ENCODE measurements at regions not wholly inside any gene's neighbourhood (a gene's known extent, or its start where the extent isn't known, plus 50 kb on each side); places are given as distances from the start of the nearest gene placed in this dataset.

DNA sequence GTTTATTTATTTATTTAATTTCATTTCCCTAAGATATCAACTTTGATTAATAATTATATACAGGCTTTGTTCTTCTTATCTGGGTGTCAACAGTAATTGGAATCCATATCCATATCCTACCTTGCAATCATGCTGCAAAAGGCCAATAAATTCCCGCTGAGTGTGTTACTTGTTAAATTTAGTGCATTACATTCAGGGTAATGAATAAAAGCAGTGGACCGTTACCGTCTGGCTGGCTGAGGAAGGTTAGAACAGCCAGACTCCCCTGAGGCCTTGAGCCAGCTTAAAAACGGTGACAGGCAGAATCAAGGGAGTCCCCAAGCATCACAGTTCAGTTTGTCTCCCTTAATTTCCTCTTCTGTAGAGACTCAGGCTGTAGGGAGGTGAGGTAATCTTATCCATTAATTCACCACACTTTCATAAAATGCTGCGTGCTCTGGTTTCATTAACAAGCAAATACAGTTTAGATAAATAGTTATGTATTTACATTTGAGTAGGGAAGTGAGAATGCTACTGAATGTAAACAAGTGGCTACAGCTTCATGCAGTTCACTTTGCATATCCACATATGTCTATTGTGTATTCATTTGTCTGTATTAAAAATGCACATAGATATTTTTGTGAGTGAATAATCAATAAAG lies 888.2 kb upstream of the CXADR start:
- Histone ChIP-seq H3K4me3 (no peak overlapping the region), H3K9me3 (no peaks in the 10 kb centered on the region), H3K4me1 (ENCODE audit: low read depth) (no peaks in the 10 kb centered on the region), H3K36me3 (ENCODE audit: low read depth) (no peaks in the 10 kb centered on the region)
- intact Hi-C loops (cut with DNase I, micrococcal nuclease) = no loop called here
- DNase-seq = no peak
- TF ChIP-seq CTCF (IDR thresholded peaks at IDR 0.05) = no peak
- ATAC-seq = no peak

GRCh38 chr21:16625491-16625890 lies 887.4 kb upstream of the CXADR start:
- intact Hi-C loops (cut with DNase I, micrococcal nuclease) = no loop called here

DNA sequence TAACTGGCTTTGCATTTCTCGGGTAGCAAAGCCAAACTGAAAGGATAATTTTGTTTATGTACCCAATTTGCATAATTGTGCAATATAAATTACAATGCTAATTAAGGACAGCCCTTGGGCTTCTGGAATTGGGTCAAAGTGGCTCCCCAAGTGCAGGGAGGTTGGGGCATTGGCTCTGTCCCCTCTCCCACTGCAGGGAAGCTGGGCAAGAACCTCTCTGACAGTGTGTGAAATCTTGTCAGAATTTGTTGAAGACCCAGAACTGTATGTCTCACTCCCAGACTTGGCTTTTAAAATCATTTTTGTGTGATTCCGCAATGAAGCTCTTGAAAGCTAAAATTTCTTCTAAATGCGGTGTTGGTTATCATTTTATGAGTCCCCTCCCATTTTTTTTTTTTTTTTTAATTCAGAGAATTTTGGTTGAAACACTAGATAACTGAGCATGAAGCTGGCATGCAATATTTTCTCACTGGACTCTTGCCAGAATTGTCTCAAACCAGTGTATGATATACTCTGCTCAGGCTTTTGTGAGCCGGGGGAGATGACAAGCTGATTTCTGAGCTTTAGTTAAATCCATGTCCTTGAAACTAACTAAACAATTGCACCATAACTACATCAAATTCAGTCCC lies 878.9 kb upstream of the CXADR start:
- H3K4me3 ChIP-seq = no peak overlapping the region
- no peaks in the 10 kb centered on the region for H3K36me3 ChIP-seq (ENCODE audit: low read depth)
- TF ChIP-seq CTCF (IDR thresholded peaks at IDR 0.05) = no peak
- intact Hi-C loops (cut with DNase I, micrococcal nuclease) = no loop called here
- no peaks in the 10 kb centered on the region for H3K4me1 ChIP-seq (ENCODE audit: low read depth)
- no peak for DNase-seq
- no peak for ATAC-seq
- no peaks in the 10 kb centered on the region for H3K9me3 ChIP-seq

More at GRCh38 chr21:16625491-16625890, 887.4 kb upstream of the CXADR start:
- Histone ChIP-seq H3K9me3 (no peaks in the 10 kb centered on the region), H3K4me3 (no peak overlapping the region), H3K36me3 (ENCODE audit: low read depth) (no peaks in the 10 kb centered on the region), H3K4me1 (ENCODE audit: low read depth) (no peaks in the 10 kb centered on the region)
- DNase-seq (no peak), ATAC-seq (no peak)
- no peak for TF ChIP-seq CTCF (IDR thresholded peaks at IDR 0.05)

DNA sequence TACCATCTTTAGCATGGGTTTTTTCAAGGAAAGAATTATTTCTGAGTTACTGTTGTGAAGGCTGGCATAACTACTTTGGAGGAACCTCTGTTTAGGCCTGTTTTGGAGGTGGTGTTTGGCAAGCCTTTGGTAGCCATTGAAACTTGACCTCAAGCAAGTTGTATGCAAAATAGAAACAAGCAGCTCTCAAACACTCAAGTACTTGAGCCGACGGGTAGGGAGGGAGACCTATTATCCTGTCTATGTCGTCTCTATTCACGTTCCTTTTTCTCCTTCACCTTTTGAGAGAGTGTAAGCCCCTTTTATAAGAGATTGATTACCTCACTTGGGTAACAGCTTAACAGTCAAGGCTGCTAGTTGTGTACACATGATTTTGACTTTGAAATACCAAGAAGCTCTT lies 878.3 kb upstream of the CXADR start:
- no peak overlapping the region for H3K4me3 ChIP-seq
- no peak for ATAC-seq
- no peaks in the 10 kb centered on the region for H3K4me1 ChIP-seq (ENCODE audit: low read depth)
- no peak for TF ChIP-seq CTCF (IDR thresholded peaks at IDR 0.05)
- H3K9me3 ChIP-seq = no peaks in the 10 kb centered on the region
- no peaks in the 10 kb centered on the region for H3K36me3 ChIP-seq (ENCODE audit: low read depth)
- DNase-seq = no peak
- intact Hi-C loops (cut with DNase I, micrococcal nuclease) = no loop called here

DNA sequence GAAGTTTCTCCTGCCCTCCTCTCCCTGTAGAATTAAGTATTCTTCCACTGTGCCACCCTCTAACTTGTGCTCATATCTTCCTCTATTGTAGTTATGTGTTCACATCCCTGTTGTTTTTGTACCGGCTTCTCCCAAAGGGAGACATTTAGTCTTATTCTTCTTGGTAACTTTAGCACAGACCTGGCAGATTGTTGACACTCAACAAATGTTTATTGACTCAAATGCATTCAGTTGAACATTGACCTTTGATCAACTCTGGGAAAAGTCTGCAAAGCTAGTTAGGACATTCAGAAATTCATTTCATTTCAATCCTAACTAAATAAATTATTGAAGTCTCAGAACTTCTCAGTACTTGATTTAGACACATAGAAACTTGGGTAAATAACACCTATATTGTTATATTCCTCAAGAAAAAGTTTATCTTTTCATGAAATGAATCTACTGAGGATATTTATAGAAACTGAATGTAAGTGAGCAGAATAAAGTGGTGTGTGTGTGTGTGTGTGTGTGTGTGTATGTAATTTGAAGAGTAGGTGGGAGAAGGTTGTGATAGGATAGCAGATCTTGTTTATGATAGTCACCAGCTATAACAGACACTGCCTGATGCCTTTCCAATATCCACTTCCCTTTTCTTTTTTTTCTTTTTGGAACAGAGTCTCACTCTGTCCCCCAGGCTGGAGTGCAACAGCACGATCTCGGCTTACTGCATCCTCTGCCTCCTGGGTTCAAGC lies 872.4 kb upstream of the CXADR start:
- TF ChIP-seq CTCF (IDR thresholded peaks at IDR 0.05) = no peak
- Histone ChIP-seq H3K4me1 (ENCODE audit: low read depth) (no peaks in the 10 kb centered on the region), H3K4me3 (no peak overlapping the region), H3K9me3 (no peaks in the 10 kb centered on the region), H3K36me3 (ENCODE audit: low read depth) (no peaks in the 10 kb centered on the region)
- no peak for ATAC-seq
- intact Hi-C loops (cut with DNase I, micrococcal nuclease) = no loop called here
- DNase-seq = no peak

All from mucosa of descending colon (tissue), 3 donors.